NCI-H82 treated with DMSO at 0.1 percent for 48 hours (cell line): ENCODE measurements at regions not wholly inside any gene's neighbourhood (a gene's known extent, or its start where the extent isn't known, plus 50 kb on each side); places are given as distances from the start of the nearest gene placed in this dataset.
A peak's percentile ranks its signal among the peaks of the same experiment; 100 is the strongest.

Experiments used
- DNase-seq: peaks from one replicate; lab custom pipeline; 2025; ENCODE audit not compliant: unreplicated experiment; lab: John Stamatoyannopoulos, UW

DNA sequence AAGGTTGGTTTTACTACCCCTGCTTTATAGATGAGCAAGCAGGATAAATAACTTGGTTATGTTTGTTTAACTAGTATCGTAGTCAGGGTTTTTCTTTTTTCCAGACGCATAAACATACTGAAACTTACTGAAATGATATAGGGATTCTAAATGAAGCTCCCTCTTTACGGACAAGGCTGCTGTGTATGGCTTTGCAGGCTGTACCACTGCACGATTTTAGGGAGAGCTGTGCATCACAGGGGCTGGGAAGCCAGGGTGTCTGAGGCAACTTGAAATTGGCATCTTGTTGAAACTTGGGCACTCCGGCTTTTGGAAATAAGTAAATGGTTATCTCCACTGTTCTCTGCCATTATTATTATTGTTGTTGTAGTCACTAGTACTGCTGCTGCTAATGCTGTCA lies 218.1 kb upstream of the CDH8 start:
- no peak for DNase-seq

DNA sequence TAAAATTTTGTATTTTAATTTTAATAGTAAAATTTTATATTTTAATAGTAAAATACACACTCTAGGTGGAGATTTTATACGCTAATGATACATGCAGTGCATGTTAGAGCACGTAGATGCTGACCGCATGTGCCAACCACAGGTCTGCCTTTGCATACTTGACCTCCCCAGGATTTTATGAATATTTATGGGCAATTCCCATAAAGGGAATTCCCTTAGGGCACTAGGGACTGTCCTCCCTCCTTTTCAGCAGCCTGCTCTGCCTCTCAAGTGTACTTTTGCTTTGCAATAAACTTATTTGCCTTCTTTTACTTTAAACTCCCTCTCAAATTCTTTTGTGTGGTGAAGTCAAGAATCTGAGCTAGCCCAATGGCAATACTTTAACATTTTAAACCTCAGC lies 217.7 kb upstream of the CDH8 start:
- no peak for DNase-seq

DNA sequence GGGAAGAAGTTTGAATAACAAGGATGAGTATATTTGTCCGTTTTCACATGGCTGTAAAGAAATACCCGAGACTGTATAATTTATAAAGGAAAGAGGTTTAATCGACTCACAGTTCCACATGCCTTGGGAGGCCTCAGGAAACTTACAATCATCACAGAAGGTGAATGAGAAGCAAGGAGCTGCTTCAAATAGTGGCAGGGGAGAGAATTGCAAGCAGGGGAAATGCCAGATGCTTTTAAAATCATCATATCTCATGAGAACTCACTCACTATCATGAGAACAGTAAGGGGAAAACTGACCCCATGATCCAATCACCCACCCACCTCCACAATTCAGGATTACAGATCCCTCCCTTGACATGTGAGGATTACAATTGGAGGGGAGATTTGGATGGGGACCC lies 212.8 kb upstream of the CDH8 start:
- no peak for DNase-seq

DNA sequence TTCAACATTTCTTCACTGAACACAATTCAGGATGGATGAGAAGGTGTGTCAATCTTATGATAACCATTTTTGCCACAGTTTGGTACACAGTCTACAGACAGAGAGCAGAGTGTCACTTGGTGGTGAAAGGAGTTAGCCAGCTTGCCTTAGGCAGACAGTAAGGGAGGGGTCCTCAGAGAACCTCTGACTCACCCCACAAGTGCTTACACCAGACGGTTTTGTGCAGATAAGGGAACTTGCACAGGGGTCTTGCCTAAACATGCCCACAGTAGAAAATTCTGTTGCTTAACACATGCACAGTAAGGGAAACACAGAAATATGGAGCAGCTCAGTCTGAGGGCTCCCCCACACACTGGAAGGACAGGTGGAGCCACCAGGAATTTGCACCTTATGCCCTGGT lies 204.5 kb upstream of the CDH8 start:
- DNase-seq: no peak

DNA sequence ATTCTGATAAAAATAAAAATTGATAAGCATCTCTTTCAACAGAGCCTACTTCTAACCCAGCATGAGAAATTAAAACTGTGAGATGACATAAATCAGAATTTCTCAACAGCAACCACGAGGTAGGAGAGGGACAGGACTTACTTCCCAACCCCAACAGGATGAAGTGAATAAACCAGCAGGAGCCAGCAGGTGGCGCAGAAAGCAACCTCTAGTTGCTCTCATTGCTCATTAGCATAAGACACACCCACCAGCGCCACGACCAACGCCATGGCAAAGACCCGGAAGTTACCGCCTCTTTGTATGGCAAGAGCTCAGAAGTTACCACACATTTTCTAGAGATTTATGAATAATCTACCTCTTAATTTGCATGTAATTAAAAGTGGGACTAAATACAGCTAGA lies 189.4 kb upstream of the CDH8 start:
- DNase-seq: peak; percentile 0

DNA sequence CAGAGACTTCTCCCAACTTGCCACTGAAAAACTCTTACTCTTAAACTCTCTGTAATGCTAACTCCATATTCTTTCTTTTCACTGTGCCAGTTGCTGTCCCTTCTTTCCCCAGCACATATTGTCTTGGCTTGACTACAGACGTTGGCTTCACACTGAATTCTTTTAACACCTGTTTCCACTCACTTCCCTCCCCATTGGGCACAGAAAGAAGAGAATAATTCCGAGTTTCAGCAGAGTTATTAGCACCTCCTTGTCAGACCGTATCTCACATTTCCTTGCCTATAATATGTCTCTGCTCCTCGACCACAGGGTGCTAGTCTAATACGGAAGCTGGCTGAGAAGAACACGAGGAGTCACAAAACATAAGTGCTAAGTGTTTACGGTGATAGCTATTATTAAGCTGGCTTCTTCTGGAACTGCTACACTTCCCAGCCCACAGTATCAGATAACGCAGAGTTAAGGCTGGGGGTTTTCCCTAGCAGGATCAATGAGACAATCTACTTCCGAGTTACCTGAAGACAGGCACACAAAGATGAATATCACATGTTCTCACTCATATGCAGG lies 188.5 kb upstream of the CDH8 start:
- DNase-seq: no peak

DNA sequence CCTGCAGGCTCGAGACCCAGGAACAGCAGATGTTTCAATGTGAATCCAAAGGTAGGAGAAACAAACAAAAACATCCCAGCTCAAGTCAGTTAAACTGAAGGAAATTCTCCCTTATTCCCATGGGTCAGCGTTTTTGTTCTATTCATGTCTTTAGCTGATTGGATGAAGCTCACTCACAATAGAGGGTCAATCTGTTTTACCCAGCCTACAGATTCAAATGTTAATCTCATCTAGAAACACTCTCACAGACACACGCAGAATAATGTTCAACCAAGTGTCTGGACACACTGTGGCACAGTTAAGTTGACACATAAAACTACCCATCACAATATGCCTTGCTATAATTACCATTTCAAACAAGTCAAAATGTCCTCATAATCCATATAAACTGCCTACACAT lies 180.6 kb upstream of the CDH8 start:
- DNase-seq: no peak

DNA sequence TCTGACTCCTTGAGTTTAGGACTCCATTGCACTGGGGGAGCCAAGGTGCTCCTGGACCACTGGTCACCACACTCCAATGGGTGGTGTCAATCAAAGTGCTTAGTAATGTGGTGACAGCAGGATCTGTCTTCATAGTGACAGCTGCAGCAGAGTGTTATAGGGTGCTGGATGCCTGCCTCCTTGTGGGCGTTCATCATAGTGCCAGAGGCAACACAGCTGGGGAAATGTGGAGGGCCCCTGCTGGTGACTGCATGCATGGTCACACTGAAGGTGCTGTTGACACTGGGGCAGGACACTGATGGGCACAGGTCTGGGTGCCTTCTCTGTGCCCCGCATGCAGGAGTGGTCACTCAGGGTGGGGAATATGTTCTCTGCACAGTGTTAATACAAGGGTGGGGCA lies 177.5 kb upstream of the CDH8 start:
- DNase-seq: no peak

DNA sequence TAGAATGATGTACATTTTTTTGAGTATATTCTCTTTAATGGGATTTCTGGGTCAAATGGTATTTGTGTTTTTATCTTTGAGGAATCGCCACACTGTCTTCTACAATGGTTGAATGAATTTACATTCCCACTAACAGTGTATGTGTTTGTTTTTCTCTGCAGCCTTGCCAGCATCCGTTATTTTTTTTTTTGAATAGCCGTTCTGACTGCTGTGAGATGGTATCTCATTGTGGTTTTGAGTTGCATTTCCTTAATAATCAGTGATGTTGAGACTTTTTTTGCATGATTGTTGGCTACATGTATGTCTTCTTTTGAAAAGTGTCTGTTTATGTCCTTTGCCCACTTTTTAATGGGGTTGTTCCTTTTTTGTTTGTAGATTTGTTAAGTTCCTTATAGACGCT lies 172.7 kb upstream of the CDH8 start:
- no peak for DNase-seq

DNA sequence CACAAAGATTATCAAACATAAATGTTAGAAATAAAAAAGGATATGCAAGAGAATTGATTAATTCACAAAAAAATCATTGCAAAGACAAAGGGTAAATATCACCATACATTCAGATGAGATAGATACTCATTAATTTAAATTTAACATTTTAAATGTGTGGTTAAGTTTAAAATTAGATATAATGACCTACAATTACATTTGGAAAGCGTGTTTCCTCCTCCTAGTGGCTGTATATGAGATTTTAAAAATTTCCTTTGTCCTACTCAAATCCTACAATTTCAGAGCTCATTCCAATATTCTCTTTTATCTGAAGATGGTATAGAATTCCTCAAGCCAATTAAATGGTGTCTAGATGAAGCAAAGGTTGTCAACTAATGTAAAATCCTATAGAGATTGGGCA lies 169.2 kb upstream of the CDH8 start:
- no peak for DNase-seq

DNA sequence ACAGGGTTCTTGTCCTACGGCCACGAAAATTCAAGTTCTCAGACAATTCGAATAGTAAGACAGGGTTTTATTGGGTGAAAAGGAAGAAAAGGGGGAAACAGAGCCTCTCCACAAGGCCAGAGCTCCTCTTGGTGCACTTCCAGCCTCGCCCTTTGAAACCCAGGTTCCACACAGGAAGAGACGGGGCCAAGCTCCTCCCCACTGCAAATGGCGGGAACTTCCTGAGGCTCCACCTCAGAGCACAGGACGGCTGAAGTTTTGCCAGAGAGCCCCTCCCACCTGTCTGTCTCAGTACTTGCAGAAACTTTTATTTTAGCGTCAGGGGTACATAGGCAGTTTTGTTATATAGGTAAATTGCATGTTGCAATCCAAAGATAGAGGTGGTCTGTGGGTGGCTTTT lies 165.7 kb upstream of the CDH8 start:
- no peak for DNase-seq

DNA sequence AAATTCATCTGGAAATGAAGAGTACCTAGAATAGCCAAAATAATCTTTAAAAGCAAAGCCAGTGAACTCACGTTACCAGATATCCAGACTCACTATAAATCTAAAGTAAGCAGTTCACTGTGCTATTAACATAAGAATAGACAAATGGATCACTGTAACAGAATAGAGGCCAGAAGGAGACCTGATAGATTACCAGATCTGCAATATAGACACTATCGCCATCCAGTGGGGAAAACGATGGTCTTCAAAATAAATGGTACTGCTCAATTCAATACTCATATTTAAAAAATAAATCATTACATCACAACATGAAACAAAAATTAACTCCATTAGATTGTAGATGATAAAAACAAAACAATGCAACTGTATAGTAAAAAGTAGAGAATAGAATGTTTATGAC lies 158.6 kb upstream of the CDH8 start:
- no peak for DNase-seq

DNA sequence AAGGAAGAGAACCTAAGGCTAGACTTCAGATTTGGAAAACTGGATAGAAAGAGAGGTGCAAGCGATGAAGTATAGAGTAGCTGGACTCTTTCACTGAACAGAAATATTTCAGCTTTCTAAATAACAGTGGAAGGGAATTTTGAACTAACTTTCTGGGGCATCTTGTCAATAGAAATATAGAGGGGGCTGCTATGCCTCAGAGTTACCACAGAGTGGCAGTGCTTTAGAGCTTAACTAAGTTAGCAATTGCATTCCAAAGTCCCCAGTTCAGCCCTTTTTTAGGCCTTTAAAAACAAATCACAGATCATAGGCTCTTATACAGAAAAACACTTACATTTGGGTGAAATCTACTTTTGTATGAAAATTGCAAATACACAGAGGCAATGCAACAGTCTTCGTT lies 154.2 kb upstream of the CDH8 start:
- DNase-seq: no peak

DNA sequence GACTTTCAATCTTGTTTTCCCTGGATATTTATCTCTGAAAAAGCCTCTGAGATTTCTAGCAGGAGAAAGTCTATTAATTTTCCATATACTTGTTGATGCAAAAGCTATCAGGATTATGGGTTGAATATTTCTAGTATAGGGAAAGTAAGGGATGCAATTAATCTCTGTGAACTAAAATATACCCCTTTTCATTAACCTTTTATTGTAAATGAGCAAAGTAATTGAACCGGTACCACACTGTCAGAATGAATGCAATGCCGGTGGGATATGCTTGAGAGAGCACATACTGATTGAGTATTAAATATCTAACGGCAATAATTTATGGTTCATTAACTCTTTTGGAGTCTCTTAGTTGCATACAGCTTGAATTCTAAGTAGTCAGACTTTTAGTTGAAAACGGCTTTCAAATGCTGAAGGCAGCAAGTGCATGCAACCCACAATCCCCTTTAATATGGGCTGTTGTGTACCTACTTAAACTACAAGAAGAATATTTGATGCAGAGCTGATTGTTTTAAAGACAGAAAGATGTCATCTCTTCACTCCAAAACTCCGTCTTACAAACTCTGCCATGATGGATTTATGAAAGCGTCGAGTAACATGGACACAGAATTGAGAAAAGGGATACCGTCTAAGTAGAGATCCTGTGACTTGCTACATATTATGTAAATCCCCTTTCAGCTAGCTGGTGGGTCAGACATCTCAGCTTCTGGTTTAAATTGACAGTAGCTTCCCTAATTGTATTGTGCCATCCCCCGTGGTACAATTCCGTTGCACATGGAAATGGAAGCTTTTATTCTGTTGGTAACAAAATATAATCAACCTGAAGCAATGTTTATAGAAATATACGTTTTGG lies 141.3 kb upstream of the CDH8 start:
- no peak for DNase-seq

DNA sequence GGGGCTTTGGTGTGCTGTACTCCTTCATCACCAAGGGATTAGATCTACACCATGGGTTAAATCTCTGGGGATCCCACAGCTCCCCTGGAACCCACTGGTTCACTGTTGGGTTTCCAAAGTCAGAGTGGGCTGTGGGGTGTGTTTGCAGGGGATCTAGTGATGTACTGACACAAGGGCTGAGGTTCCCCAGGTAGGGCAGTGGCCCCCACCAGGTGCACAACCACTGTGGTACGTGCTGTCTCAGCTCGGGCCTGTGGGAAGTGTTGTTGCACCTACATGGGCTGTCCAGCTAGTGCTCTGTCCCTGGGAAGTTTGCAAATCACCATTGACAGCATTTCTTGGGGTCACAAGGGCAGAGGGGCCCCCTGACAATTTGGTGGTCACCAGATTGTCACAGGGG lies 134.4 kb upstream of the CDH8 start:
- no peak for DNase-seq

DNA sequence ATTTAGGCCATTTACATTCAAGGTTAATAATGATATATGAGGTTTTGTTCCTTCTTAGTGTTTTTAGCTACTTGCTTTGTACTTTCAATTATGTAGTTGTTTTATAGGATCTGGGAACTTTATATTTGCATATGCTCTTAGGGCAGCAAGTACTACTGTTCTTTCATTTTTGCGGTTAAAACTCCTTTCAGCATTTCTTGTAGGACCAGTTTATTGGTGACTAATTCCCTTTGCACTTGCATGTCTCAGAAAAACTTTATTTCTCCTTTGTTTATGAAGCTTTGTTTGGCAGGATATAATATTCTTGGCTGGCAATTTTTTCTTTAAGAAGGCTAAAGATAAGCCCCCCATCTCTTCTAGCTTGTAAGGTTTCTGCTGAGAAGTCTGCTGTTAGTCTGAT lies 131.3 kb upstream of the CDH8 start:
- DNase-seq: no peak

DNA sequence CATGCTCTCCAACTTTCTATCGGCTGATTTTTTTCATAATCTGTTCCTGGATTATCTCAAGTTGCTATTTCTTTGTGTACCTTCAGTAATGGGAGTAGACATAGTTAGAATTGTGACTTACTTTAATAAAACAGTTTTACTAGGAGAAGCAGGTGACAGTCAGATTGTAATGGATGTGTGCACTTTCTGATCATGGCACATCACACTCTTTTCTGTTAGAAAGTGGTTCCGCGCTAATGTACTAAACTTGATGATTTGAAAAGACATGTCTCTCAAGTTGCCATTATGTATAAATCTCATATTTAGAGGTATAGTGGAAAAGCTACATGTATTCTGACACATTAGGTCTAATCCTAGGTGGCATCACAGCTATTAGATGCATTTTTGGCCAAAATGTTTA lies 121.3 kb upstream of the CDH8 start:
- no peak for DNase-seq

DNA sequence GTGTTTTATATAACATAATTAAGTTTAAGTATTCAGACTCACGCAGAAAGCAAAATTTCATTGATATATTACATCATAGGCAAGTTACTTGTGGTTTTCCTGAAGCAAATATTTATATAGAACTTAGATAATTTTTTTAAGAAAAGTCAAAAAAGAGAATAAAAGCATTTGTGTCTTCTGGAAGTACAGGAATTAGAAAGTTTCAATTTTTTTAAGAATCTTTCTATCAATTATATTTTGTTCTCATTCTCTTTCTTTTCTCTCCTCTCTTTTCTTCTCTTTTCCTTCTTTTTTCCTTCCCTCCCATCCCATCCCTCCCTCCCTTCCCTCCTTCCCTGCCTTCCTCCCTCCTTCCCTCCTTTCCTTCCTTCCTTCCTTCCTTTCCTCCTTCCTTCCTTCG lies 120.7 kb upstream of the CDH8 start:
- no peak for DNase-seq

DNA sequence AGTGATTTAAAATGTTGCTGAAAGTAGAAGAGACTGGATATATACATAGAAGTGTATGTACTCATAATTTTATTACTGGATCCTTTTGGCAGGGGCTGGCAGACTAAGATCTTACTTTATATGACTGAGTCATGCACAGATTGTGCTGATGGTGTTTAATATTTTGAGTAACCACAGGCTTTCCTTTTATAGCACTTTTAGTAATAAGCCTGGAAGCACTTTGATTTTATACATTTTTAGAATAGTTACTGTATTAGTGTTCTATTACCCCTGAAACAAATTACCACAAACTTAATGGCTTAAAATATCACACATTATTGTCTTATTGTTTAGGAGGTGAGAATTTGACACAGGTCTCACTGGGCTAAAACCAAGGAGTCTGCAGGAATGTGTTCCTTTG lies 113.4 kb upstream of the CDH8 start:
- DNase-seq: no peak

DNA sequence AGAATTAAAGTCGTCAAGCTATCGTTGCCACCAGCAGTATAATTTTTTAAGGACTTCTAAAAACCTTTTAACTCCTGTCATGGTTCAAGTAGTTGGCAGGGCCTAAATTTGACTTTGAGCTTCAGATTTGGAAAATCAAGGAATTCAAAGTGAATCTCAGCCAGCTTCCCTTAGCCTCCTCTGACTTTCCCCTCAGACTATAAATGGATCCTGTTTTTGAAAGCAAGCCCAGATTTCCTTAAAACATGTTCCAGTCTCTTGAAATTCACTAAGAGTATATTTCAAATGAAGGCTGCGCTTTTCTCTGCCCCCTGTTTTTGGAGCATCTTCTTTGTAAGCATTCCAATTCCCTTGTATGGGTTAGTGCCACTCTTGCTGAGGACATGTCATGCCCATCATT lies 101.8 kb upstream of the CDH8 start:
- no peak for DNase-seq

DNA sequence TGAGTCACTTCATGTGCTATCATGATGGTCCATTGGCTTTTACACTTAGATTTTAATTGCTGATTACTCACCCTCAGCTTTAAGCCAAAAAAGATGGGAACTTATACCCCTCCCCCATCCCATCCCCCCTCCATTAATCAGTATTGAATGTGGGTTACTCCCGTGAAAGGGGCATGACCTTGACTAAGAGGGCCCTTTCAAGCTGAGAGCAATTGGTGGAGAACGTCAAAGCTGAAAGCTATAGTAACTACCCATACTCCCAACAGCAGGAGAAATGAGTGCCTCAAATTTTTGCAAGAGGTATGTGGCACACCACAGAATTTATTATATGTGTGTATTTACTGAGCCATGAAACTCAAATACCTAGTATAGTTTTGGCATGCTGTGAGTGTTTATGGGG lies 99.7 kb upstream of the CDH8 start:
- DNase-seq: no peak

DNA sequence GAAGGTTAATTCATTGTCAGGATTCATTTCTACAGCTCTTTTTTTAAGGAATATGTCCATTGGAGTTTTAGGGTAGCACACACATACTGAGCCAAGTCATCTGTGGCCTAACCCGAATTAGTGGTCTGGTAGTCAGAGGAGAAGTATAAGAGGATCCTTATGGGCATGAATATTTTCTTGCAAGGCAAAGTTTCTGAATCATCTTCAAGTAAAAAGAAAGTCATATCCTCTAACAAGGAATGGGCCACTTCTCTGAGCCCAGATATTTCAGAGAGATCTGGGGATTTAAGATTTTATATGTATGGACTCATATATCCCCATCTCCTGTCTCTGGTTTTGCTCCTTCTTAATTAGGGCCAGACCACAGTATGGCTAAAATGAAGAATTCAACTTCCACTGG lies 99.2 kb upstream of the CDH8 start:
- DNase-seq: no peak

DNA sequence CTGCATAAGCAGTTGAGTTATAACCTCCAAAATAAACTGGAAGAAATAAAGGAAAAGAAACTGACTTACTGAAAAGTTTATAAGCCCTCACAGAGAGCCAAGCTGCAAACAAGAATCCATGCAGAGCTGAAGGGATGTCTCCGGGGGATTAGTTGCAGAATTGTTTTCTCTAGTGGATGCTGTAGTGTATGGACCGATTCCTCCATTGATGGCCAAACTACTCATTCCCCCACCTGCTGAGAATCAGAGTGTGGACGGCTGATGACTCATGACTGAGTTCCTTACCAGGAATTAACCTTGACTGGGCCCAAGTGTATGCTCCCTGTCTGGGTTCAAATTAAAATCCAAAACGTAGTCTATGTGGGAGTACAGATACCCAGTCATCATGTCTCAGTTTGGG lies 93.9 kb upstream of the CDH8 start:
- no peak for DNase-seq
